HEK293T (cell line): ENCODE measurements at regions not wholly inside any gene's neighbourhood (a gene's known extent, or its start where the extent isn't known, plus 50 kb on each side); places are given as distances from the start of the nearest gene placed in this dataset.

Experiments
- BHLHE40 ChIP-seq: fragments of 450-650 bp; IDR thresholded peaks from 2 replicates; pipeline ENCODE4 v1.6.1; 2016; ENCODE audit warnings: mild to moderate bottlenecking, moderate library complexity, borderline replicate concordance
- CTBP1 ChIP-seq: fragments of 450-650 bp; IDR thresholded peaks from 2 replicates; pipeline ENCODE4 v1.6.1; 2016; ENCODE audit warnings: borderline replicate concordance
- FOXK2 ChIP-seq: fragments of 450-650 bp; IDR thresholded peaks from 2 replicates; pipeline ENCODE4 v1.6.1; 2016; ENCODE audit warnings: mild to moderate bottlenecking
- FOXM1 ChIP-seq: fragments of 450-650 bp; IDR thresholded peaks from 2 replicates; pipeline ENCODE4 v1.6.1; 2017; ENCODE audit warnings: mild to moderate bottlenecking, borderline replicate concordance
- HDGF ChIP-seq: fragments of 450-650 bp; IDR thresholded peaks from 2 replicates; pipeline ENCODE4 v1.6.1; 2017; ENCODE audit warnings: antibody characterized with exemption, borderline replicate concordance
- NFRKB ChIP-seq: fragments of 450-650 bp; IDR thresholded peaks from 2 replicates; pipeline ENCODE4 v1.6.1; 2016; ENCODE audit warnings: mild to moderate bottlenecking, moderate library complexity
- PKNOX1 ChIP-seq: fragments of 450-650 bp; IDR thresholded peaks from 2 replicates; pipeline ENCODE4 v1.6.1; 2016
- SP1 ChIP-seq: fragments of 450-650 bp; IDR thresholded peaks from 2 replicates; pipeline ENCODE4 v1.6.1; 2017
- SUZ12 ChIP-seq: fragments of 450-650 bp; IDR thresholded peaks from 2 replicates; pipeline ENCODE4 v1.6.1; 2016; ENCODE audit warnings: mild to moderate bottlenecking
- TARDBP ChIP-seq: fragments of 450-650 bp; IDR thresholded peaks from 2 replicates; pipeline ENCODE4 v1.6.1; 2016

- TF ChIP-seq NFRKB (no peak), FOXK2 (no peak), TARDBP (no peak), SUZ12 (no peak), SP1 (no peak), PKNOX1 (no peak), BHLHE40 (no peak), FOXM1 (no peak), HDGF (no peak), CTBP1 (no peak)
Measured at GRCh38 chr15:38623744-38624143, 59.1 kb upstream of the RASGRP1 start.
